ENCODE measurements at regions not wholly inside any gene's neighbourhood (a gene's known extent, or its start where the extent isn't known, plus 50 kb on each side); places are given as distances from the start of the nearest gene placed in this dataset.

DNA sequence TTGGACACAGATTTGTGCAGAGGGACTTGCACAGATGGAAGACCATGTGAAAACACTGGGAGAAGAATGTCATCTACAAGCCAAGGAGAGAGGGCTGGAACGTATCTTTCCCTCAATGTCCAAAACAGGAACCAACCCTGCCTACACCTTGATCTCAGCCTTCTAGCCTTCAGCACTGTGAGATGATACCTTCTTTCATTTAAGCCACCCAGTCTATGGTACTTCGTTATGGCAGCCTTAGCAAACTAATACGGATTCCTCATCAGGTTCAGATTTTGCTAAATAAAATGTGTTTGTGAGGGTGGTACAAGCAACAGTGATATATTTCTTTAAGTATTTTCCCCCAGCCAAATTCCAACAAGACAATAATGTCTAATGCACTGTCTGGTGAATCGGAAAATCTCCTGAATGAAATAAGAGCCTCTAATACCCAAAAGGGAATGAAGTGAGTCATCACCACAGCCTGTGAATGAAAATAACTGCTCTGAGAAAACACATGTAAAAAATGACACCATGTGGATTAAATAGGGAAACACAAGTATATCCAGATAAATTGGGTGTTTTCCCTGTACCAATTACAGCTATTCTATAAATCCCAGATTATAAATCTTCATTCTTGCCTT is 182.8 kb upstream of the TARS1 start:
- DNase-seq: peak; percentile 94

DNA sequence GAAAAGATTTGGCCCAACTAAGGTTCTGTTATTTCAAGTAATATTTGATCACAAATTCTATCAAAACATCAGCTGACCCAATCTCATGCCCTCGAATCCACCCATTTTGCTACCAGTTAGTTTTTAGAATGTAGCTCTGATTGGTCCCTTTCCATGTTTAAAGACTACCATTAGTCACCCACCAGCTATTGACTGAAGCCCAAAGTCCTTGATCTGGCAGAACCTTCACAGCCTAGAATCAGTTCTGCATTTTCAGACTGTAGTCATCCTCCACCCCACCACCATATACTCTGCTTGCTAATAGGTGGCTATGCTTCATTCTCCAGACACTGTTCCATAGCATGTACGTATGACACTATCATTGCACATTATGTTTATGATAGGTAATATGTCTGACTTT is 182.2 kb upstream of the TARS1 start:
- peak; percentile 63 for DNase-seq

DNA sequence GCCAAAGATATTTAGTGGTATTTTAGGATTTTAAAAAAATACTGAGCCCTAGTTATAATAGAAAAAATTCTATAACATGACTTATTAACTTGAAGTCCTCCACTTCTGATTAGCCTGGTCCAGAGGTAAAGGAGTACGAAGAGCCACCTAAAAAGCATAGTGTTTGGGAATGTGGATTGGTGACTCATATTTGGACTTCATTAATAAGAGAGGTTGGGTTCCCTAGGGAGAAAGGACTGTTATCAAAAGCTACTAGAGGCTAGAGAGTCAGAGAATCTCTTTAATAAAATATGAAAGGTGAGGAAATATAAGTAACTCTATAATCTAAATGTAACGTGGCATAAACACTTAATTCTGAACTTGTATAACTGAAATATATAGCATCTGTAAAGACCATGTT is 180.7 kb upstream of the TARS1 start:
- DNase-seq: peak; percentile 63

DNA sequence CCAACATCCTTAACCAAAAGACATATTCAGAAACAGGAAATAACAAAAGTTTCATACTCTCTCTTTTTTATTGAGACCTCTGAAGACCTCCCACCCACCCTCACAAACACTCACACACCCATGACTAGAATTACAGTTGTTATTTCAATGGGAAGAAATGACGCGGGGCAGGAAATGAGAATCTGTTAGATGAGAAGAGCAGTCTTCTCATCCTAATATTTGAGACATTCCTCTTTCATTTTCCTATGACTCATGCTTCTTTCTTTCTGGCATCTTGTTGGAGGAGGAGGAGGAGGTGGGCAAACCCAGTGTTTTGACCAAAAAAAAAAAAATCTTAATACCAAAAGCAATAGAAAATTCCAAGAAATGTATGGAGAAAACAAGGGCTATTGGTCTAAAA is 179.5 kb upstream of the TARS1 start:
- DNase-seq: peak; percentile 93

DNA sequence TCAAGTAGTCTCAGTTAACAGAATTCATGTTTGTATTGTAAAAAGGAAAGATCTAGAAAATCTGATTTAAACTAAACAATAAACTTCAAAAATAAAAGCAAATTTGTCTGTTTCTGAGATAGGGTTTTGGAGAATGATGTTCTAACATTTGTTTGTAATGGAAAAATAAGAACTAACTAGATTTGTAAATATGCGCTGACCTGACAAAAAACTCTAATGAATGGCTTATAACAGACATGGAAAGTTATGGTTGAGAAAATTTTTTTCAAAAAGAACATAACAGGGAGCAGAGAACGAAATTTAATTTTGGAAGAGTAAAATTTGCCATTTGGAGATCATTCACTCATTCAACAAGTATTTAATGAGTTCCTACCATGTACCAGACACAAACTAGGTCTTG is 179.0 kb upstream of the TARS1 start:
- no peak for DNase-seq

DNA sequence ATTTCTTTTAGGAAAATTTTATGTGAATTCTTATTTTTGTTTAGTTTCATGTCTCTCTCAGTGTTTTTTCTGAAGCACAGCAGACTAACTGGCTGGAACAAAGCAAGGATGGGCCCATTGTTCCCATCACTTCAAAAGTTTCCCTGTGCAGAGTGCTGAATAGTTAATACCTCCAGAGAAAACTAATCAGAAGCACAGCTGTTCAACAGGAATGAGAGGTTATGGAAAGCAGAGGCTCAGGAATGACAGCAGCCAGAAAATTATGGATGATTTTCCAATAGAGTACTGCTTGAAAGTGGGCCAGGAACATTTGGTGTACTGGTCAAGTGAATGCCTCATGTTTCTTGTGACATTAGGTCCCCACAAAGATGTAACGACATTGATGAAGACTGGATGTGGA is 173.0 kb upstream of the TARS1 start:
- DNase-seq: no peak

DNA sequence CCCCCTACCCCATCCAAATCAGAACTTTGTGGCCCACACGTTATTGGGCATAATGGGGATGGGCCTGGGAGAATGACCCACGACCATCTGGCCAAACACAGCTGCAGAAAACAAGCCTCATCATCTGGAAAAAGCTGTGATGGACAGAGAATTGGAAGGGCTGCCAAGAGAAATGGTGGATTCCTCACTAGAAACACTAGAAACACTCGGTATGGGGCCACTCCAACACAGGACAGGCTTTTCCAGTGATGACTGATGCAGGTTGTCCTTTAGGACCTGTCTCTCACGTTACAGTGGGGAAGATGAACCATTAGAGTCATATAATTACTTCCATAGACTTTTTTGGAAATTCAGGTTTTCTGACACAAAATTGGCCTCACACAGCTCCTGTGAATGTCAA is 172.4 kb upstream of the TARS1 start:
- DNase-seq: no peak

DNA sequence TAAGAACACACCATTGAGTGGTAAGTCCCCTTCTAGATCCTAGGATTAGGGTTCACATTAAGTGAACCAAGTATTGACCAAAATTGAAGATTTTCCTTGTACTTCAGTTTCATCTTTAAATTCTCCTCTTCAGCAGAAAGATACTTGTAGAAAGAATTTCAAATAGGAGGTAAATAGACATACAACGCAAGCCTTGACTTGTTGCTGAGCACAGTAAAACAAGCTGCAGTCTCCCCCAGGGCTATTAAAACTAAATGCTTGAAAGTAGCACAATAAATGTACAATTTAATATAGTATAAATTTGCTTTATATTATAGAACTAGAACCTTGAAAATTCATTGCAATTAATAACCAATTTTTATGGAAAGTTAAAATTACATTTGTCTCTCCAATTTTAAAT is 170.1 kb upstream of the TARS1 start:
- DNase-seq: no peak

DNA sequence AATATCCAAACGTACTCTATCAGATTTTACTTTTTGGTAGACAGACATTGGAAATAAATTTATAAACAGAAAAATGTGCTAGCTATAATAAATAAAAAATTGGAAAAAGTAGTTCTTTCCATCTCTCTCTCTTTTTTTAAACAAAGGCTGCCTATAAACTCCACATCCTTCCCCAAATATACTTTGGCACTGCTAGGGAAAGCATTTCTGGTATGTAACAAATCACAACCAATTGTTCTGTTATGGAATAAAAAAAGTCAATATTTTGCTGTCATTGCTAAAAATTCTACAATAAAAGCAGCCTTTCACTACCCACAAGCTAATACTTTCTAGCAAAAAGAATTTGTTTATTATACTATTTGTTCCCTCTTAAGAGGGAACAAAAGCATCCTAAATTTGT is 169.2 kb upstream of the TARS1 start:
- peak; percentile 59 for DNase-seq

DNA sequence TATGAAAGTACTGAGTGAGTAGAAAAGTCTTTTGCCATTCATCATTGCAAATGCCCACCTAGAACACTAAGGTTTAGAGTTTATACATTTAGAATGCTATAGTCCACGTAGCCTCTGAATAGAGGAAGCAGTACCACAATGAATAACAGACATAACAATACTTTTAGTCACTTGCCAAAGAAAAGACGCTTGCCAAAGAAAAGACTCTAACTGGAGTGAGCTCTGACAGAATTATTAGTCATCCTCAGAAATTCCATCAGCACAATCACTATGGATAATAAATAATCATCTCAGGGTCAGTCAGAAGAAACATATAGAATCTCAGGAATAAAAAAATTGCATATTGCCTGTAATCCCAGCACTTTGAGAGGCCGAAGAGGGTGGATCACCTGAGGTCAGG is 168.5 kb upstream of the TARS1 start:
- DNase-seq: peak; percentile 98

DNA sequence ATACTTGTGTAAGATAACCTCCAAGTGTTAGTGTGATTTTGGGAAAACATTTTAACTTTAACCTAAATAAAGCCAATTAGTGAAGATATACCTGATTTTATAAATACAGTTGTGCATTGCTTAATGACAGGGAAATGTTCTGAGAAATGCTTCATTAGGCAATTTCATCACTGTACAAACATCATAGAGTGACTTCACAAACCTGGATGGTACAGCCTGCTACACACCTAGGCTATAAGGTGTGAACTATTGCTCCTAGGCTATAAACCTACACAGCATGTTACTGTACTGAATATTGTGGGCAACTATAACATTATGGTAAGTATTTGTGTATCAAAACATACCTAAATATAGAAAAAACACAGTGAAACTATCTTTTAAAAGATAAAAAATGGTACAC is 166.8 kb upstream of the TARS1 start:
- DNase-seq: no peak

DNA sequence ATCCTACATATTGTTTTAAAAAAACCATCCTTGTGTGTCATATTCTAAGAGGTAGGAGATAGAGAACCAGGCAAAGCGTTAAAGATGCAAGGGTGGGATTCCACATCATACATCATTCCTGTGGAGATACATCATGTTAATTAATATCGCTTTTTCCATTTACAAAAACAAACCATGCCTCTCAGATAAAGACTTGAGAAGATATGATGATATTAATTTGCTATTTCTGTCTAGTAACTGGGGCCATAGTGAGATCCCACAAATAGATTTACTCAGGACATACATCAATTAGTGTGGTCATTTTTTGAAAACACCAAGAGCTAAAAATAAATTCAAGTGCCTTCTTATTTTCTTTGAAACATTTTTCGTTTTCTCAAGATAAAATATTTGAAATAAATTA is 165.4 kb upstream of the TARS1 start:
- DNase-seq: peak; percentile 23

DNA sequence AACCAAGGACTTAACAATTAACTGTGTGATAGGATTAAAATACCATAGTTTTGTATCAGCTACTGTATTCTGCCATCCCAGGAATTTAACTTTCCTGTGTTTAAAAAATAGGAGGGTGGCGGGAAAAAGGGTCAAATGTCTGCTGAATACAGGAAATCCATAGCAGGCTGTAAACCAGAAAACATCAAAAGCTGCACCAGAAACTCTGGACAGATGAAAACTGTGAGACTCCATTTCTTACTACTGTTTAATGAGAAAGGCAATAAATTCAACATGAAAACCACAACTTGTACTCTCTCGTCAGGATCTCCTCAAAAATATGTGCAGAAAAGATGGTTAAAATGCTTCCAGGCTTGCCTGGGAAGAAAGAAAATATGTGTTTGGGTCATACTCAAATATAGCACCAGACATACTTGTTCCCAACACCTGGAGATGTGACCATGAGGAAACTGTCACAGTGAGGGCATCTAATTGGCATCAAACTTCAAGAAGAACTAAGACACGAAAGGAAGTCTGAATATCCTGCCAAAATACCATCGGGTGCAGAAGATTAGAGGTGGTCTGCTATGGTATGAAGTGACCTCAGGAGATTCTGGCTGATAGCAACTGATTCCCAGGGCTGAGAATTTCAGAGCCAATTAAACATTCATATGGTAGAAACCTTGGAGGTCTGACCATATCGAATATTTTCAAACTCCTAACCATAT is 164.7 kb upstream of the TARS1 start:
- peak; percentile 79 for DNase-seq

DNA sequence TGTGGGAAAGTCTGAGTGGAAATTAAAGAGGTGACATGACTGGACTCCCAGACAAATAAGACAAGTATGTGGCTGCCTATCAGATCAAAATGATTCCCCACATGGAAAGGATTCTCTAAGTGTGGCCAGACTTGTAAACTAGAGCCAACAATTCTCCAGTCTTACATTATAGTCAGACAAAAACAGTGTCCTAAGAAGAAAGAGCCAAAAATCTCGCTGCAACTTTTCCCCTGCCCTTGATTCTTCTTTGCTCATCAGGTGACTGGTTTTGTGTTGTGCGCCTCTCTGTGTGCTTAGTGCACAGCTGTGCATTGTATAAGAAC is 164.2 kb upstream of the TARS1 start:
- DNase-seq: no peak

DNA sequence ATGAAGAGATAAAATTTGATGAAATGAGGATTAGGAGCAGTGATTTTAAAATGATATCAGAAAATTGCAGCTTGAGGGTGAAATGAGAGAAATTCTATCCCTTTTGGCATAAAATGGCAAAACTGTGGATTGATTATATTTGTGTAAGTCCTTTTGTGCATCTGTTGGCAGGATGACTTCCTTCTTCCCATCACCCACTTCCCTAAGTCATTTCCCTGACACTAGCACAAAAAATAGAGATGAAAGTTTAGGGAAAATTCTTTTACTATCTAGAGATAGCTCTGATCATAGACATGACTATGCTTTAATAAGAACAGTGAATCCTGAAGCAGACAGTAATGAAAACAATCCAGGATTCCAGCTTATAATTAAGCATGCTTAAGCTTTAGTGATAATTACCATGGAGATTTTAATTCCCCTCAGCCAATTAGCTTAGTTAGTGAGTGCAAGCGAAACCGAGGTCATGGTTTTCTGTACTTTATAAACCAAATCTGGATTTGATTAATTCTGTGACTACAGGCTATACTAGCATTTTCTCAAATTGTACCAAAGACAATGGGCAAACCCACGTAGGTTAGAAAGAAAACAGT is 163.6 kb upstream of the TARS1 start:
- DNase-seq: no peak

DNA sequence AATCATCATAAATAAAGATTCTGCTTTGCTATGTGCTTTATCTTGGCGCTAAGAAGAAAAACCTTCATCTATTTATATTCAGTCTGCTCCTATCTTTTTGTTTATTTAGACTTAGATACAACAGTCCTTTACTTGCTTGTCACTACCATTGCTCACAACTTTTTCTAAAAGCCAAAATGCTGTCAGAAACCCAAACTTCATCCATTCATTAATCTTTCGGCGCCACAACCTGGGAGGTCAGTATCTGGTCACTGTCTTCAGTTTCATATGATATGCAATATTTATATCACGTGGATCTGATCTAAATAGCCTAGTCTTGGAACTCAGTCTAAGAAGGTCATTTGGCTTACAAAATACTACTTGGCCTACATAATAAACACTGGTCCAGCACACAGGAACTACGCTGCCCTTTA is 159.3 kb upstream of the TARS1 start:
- no peak for DNase-seq

DNA sequence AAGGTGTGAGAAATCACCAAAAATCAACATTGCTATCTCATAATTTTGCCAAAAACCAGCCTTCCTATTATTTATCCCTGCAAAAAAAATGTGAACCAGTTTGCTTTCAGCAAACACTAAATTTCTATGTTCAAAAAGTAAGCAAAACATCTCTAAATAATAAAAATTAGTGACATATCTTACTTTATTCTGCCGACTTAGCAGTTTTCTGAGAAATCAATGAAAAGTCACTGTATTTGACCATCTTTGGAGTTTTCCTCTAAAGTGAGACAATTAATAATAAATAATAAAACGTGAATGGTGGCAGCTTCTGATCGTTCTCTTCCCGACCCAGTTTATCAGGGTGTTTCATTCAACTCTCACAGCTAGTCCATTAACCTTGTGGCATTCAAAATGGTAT is 158.6 kb upstream of the TARS1 start:
- DNase-seq: no peak

DNA sequence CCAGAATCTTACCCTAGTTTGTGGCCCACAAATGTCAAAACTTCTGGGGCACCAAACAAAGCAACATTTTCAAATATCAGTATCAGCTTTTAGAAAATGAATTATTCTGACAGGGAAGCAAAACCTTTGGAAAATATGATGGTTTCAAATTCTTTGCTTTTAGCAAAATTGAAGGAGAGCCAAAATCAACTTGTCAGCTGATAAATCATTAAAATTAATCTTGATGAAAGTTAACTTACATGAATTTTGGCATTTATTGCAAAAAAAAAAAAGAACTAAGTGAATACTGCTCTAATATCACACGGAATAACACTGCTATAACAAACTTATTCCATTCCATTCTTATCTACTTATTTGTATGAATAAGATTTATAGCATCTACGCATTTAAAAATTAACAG is 158.1 kb upstream of the TARS1 start:
- no peak for DNase-seq

DNA sequence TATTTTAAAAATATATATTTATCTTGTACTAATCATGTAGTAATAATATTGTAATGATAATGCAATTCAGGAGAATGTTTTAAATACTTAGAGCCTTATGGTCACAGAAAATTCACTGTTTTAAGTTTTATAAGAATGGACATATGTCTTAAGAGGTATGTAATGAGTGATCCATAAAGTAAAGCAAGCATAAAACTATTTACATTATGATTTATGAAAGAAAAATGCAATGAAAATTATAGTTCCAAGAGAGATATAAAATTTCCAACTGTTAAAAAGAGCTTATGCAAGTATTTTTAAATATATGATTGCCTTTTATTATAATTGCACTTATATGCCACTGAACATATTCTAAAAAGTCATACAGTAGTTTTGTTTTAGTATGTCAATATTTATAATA is 157.5 kb upstream of the TARS1 start:
- DNase-seq: peak; percentile 27

DNA sequence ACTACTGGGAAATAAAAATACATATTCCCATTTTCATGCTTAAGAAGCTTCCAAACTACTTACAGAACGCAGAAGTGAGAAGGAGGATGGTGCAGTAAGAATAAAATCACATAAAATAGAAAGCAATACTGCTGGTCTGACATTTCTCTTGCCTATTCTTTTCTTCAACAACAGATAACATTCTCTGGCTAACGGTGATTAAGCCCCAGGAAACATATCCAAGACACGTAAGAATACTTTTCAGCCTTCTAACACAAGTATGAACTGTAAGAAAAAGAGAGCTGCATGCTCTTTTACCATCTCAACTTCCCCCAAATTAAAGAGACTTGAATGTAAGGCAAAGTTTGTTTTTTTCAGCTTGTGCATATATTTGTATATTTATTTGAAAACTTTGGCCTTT is 156.1 kb upstream of the TARS1 start:
- no peak for DNase-seq

DNA sequence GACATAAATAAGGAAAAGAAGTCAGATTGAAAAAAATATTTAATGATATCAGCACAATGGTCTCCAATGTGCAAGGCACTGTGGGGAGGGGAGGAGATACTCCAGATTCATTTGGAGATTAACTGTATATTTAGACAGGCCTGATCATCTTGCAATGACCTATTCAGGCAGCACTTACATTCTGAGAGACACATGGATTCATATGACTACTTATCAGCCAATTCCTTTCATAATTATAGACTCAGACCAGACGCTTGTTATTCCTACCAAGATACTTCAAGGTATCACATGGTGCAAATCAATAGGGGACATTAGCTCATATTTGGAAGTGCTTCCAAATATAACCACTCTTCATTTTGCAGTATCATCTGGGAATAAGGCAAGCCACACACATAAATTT is 153.5 kb upstream of the TARS1 start:
- DNase-seq: no peak

DNA sequence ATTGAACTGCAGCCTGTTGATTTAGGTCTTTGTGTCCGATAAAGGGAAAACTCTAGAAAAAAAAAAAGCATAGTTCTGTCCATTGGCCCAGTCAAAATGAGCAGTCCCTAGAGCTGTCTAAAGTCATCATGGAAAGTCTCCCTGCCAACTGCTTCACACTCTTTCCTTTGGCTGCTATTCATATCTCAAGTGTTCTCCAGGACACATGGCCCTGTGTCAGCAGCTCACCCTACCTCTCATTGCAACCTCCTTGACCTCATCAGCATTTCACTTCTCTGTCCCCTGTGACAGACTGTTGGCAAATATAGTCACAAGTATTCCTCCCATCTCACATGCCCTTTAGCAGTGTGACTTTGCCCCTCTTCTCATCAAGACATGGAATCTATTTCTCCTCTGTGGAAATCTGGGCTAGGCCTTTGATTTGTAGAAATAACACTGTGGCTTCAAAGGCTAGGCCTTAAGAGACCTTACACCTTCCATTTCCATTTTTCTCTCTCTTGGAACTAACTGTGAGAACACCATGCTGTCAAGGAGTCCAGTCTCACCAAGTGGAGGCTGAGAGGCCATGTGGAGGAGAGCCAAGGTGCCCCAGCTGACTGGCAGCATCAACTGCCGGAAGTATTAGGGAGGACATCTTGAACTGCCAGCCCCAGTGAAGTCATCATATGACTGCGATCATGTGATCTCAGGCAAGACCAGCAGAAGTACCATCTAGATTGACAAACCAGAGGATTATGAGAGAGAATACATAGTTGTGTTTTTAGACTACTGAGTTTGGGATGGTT is 149.4 kb upstream of the TARS1 start:
- DNase-seq: no peak

DNA sequence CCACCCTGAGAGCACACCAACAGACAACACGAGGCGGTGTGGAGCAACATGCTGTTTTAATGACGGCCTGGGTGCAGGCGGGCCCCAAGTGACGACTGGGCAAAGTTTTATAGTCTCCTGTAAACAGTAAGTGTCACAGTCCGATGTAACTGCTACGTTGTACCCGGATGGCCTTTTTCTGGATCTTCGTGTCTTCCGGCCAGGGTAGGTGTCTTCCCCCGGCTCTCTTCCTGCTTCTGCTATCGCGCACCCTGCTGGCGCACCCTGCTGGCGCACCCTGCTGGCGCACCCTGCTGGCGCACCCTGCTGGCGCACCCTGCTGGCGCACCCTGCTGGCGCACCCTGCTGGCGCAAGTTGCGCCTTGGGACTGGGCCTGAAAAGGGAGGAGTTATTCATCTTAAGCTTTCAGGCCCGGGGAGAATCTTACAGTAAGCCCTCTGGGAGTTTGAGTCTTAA is 143.0 kb upstream of the TARS1 start:
- DNase-seq: no peak
